ENCODE measurements at regions not wholly inside any gene's neighbourhood (a gene's known extent, or its start where the extent isn't known, plus 50 kb on each side); places are given as distances from the start of the nearest gene placed in this dataset.
"Not testable (repeated sequence)": the region's sequence is repeated elsewhere in the genome, so short reads cannot be mapped to it uniquely, and the experiment has no call there.

DNA sequence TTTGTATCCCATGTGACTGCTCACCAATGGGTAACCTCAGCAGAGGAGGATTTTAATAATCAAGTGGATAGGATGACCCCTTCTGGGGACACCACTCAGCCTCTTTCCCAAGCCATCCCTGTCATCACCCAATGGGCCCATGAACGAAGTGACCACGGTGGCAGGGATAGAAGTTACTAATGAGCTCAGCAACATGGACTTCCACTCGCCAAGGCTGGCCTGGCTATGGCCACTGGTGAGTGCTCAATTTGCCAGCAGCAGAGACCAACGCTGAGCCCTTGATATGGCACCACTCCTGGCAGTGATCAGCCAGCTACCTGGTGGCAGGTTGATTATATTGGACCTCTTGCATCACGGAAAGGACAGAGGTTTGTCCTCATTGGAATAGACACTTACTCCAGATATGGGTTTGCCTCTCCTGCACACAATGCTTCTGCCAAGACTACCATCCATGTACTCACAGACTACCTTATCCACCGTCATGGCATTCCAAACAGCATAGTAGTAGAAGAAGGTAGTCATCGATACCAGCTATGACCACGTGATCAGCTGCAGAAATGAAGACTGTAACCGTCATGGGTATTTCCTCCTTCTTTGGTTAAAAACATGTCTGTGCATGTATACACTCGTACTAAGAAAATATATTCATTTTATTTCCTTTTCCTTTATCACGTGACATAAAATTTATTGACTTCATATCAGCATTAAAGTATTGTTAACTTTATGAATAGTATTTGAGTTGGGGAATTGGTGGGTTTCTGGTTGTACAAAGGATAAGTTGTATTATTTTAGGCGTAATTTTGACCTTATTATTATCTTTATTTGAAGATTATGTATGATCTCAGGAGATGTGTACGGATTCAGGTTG lies 562.6 kb downstream of the PTPRU start:
- DNase-seq = no peak

DNA sequence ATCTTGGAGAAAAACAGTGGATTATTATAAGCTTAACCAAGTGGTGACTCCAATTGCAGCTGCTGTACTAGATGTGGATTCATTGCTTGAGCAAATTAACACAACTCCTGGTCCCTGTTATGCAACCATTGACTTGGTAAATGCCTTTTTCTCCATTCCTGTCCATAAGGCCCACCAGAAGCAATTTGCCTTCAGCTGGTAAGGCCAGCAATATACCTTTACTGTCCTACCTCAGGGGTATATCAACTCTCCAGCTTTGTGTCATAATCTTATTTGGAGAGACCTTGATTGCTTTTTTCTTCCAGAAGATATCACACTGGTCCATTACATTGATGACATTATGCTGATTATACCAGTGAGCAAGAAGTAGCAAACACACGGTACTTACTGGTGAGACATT lies 560.8 kb downstream of the PTPRU start:
- not testable (repeated sequence) for DNase-seq

GRCh38 chr1:29795965-29796364 lies 559.6 kb downstream of the PTPRU start:
- DNase-seq = not testable (repeated sequence)

- no peak for DNase-seq
These were observed 557.5 kb downstream of the PTPRU start for GRCh38 chr1:29793653-29794348.

- DNase-seq = peak; percentile 43
These were observed 556.8 kb downstream of the PTPRU start for GRCh38 chr1:29793101-29793546.

DNA sequence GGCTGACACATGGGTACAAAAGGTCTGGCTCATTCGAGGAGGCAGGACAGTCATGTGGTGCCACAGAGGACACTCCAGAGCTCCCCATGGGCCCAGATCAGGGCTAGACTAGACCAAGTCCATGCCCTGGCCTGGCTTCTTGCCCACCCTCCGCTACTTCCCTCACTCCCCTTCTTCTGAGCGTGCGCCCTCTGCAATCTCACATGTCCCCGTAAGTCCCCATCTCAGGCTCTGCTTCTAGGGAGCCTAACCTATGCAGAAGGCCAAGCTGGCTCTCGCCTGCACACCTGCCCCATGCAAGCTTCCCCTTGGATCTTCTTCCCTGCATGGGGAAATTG lies 553.6 kb downstream of the PTPRU start:
- DNase-seq = no peak

DNA sequence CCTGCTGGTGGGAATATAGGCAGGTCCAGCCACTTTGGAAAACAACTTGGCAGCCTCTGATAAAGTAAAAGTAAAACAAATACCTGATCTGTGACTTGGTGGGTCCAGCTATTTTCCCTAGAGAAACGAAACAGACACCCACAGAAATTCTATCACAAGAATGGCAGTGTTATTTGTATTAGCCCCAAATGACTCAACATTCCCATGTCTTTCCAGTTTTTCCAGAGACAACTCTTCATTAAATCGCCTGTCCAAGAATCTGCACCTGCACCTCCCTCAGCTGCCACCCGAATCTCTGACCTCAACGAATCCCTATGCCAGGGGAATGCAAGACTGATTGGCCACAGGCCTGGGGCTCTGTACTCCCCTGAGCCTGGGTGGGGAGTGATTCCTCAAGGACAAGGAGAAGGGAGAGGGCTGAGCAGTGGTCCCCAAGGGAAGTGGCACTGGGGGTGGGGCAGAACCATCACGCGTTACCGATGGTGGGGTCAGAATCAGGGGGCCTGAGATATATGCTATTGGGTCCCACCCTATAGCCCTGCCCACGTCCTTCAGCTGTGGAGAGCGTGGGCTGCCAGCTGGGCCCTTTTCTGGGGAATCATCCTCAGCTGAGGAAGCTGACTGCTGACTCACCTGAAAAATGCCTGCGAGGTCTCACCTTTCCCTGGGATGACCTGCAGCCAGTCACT lies 553.0 kb downstream of the PTPRU start:
- DNase-seq = no peak

GRCh38 chr1:29786791-29787732 lies 550.7 kb downstream of the PTPRU start:
- no peak for DNase-seq

DNA sequence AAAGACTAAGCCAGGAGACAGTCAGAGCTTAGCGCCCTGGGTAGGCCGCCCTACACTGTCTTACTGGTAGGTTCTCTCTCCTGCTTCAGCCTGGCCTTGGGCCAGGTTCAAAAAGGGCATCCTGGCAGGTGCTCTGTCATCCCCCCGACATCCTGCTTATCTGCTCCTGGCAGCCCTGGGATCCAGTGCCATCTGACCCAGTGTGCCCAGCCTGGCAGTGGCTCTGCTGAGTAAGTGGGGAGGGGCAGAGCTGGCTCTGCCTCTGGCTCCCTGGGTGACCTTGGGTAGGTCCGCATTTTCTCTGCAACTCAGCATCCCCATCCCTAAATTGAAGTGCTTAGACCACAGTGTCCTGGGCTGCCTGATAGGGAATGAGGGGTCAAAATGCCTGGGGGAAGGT lies 549.9 kb downstream of the PTPRU start:
- DNase-seq = no peak

- no peak for DNase-seq
These were observed 549.2 kb downstream of the PTPRU start for GRCh38 chr1:29785554-29785953.

DNA sequence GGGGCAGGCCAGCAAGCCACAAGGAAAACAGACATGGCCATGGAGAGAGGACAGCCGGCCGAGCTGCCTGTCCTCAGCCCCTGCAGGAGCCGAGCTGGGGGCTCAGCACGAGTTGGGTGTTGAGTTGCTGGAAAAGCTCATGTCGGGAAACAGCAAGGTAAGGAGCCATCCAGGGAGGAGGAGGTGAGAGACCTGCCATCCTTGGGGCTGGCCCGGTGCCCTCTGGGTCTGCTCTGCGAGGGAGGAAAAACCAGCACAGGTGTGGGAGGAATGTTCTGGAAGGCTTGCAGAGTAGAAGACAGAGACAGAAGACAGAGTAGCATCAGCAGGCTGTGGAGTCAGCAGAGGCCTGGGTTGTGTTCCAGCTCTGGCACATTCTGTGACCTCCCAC lies 548.8 kb downstream of the PTPRU start:
- DNase-seq = no peak

GRCh38 chr1:29784276-29785136 lies 548.2 kb downstream of the PTPRU start:
- DNase-seq = no peak

- DNase-seq = no peak
These were observed 547.4 kb downstream of the PTPRU start for GRCh38 chr1:29783508-29784275.

DNA sequence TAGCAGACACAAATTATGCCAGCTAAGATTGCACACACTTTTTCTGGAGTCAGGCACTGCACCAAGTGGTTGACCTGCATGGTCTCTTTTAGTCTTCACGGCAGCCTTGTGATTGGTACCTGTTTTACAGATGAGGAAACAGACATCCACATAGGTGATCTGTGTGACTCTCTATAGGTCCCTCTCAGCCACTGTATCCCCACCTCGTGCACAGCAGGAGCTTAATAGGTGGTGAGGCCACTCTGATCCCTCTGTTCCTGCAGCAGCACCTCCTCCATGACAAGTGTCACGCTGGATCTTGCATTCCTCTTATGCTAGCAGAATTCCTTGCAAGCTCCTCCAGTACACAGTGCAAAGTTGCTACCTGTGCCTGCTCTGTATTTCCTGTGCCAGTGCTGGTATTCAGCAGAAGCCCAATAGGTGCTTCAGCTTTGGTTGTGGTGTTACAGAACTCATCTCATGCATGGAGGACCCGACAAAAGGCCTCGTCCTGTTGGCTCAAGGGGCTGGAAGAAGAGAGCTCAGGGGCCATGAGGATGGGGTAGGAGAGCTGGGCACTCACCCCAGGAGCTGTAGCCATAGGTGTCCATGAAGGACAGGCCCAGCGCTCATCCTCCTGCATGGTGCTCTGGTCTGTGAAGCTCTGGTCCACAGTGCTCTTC lies 546.7 kb downstream of the PTPRU start:
- no peak for DNase-seq

DNA sequence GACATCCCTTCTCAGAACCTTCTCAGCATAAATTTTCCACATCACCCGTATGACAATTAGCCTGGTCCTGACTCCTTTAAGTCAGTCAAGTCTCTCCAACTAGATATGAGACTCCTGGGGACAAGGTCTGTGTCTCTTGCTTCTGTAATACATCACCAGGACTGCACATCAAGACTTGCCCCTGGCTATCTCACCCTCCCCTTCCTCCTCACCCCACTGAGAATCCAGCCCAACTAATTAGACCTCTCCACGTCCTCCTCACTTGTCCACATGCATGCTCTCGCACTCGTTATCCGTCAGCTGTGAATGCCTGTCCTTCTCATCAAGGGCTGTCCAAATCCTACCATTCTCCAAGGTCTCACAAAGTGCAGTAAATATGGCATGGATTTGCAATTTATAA lies 542.8 kb downstream of the PTPRU start:
- DNase-seq = no peak

DNA sequence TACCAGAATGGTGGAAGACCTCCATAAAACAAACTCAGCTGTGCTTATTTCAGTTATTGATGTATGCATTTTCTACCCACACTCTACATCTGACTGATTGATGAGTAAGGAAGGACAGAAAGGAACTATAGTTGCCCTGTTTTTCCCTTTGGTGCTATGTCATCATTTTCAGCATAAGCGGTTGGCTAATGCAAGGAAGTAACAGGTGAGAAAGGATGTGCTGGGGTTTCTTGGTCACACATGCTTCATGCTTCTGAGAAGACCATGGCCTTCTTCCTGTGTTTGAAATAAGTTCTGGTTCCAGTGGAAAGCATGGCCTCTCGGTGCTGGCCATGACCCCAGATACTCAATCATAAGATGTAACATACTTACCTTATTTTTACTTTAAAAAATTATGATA lies 541.2 kb downstream of the PTPRU start:
- no peak for DNase-seq

- no peak for DNase-seq
These were observed 538.0 kb downstream of the PTPRU start for GRCh38 chr1:29774355-29774754.

DNA sequence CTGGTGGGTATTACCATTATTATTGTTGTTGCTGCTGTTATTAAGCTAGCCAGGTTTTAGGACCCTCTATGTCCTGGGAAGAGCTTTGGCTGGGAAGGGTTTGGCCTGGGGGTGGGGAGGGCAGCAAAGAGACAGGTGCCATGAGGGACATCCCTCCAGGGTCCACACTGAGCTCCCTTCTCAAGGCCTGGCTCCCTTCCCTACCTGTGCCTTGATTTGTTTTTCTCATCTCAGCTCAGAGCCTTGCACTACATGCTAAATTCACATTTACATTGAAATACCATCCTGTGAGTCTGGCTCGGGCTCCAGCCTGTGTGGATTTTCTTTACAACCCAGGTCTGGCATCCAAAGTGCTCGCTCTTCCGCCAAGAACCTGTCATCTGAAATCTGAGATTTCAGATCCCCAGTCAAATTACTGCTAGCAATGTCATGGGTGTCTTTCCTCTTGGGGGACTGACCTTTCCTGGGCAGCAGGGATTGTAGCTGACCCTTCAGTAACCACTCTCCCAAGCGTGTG lies 536.3 kb downstream of the PTPRU start:
- DNase-seq = no peak

- DNase-seq = no peak
These were observed 531.6 kb downstream of the PTPRU start for GRCh38 chr1:29767769-29768425.
